ENCODE measurements at regions not wholly inside any gene's neighbourhood (a gene's known extent, or its start where the extent isn't known, plus 50 kb on each side); places are given as distances from the start of the nearest gene placed in this dataset.

GRCh38 chrX:131917588-131917987 is 105.5 kb upstream of the STK26 start:
- H3K27me3 Mint-ChIP-seq = no peaks in the 10 kb centered on the region
- H3K4me1 Mint-ChIP-seq = no peaks in the 10 kb centered on the region
- H3K36me3 Mint-ChIP-seq (ENCODE audit: low read depth) = no peaks in the 10 kb centered on the region
- ChIA-PET POLR2A (no interaction called here), CTCF (no interaction called here)
- H3K4me3 Mint-ChIP-seq = no peak overlapping the region
- no peak overlapping the region for H3K27ac Mint-ChIP-seq
- H3K9me3 Mint-ChIP-seq = peaks cover 2% of the 10 kb centered on the region
- DNase-seq = no peak

- Mint-ChIP-seq H3K27ac (no peak overlapping the region), H3K27me3 (no peaks in the 10 kb centered on the region), H3K4me3 (no peak overlapping the region), H3K9me3 (peaks cover 2% of the 10 kb centered on the region), H3K4me1 (no peaks in the 10 kb centered on the region), H3K36me3 (ENCODE audit: low read depth) (no peaks in the 10 kb centered on the region)
- DNase-seq = no peak
- POLR2A ChIA-PET = no interaction called here
- CTCF ChIA-PET = no interaction called here
These were observed 104.3 kb upstream of the STK26 start for GRCh38 chrX:131918839-131919238.

GRCh38 chrX:131923614-131924250 is 99.4 kb upstream of the STK26 start:
- ChIA-PET CTCF (no interaction called here), POLR2A (no interaction called here)
- H3K36me3 Mint-ChIP-seq (ENCODE audit: low read depth) = no peaks in the 10 kb centered on the region
- H3K27me3 Mint-ChIP-seq = no peaks in the 10 kb centered on the region
- DNase-seq = no peak
- H3K27ac Mint-ChIP-seq = no peak overlapping the region
- H3K4me1 Mint-ChIP-seq = no peaks in the 10 kb centered on the region
- peaks cover 2% of the 10 kb centered on the region for H3K9me3 Mint-ChIP-seq
- no peak overlapping the region for H3K4me3 Mint-ChIP-seq

- no peaks in the 10 kb centered on the region for H3K9me3 Mint-ChIP-seq
- no peaks in the 10 kb centered on the region for H3K36me3 Mint-ChIP-seq (ENCODE audit: low read depth)
- H3K27ac Mint-ChIP-seq = no peak overlapping the region
- DNase-seq = no peak
- H3K4me3 Mint-ChIP-seq = no peak overlapping the region
- ChIA-PET POLR2A (no interaction called here), CTCF (no interaction called here)
- peaks cover 5% of the 10 kb centered on the region for H3K4me1 Mint-ChIP-seq
- H3K27me3 Mint-ChIP-seq = no peaks in the 10 kb centered on the region
These were observed 84.4 kb upstream of the STK26 start for GRCh38 chrX:131938749-131939148.

GRCh38 chrX:131942034-131942433 is 81.1 kb upstream of the STK26 start:
- H3K27me3 Mint-ChIP-seq = no peaks in the 10 kb centered on the region

GRCh38 chrX:131944936-131945902 is 77.9 kb upstream of the STK26 start:
- no peak for DNase-seq
- no peaks in the 10 kb centered on the region for H3K36me3 Mint-ChIP-seq (ENCODE audit: low read depth)
- no peaks in the 10 kb centered on the region for H3K9me3 Mint-ChIP-seq
- no peak overlapping the region for H3K27ac Mint-ChIP-seq
- POLR2A ChIA-PET = no interaction called here
- H3K4me1 Mint-ChIP-seq = peaks cover 3% of the 10 kb centered on the region
- H3K27me3 Mint-ChIP-seq = no peaks in the 10 kb centered on the region
- CTCF ChIA-PET = no interaction called here
- no peak overlapping the region for H3K4me3 Mint-ChIP-seq

More at GRCh38 chrX:131942034-131942433, 81.1 kb upstream of the STK26 start:
- DNase-seq = no peak
- no peaks in the 10 kb centered on the region for H3K36me3 Mint-ChIP-seq (ENCODE audit: low read depth)
- ChIA-PET POLR2A (no interaction called here), CTCF (no interaction called here)
- H3K9me3 Mint-ChIP-seq = no peaks in the 10 kb centered on the region
- H3K4me1 Mint-ChIP-seq = peaks cover 3% of the 10 kb centered on the region
- H3K27ac Mint-ChIP-seq = no peak overlapping the region
- no peak overlapping the region for H3K4me3 Mint-ChIP-seq

GRCh38 chrX:131951166-131951565 is 71.9 kb upstream of the STK26 start:
- Mint-ChIP-seq H3K27me3 (no peaks in the 10 kb centered on the region), H3K4me3 (no peak overlapping the region), H3K27ac (no peak overlapping the region), H3K4me1 (peaks cover 2% of the 10 kb centered on the region), H3K36me3 (ENCODE audit: low read depth) (no peaks in the 10 kb centered on the region), H3K9me3 (no peaks in the 10 kb centered on the region)
- ChIA-PET CTCF (no interaction called here), POLR2A (no interaction called here)
- DNase-seq = no peak

GRCh38 chrX:131955099-131955777 is 67.9 kb upstream of the STK26 start:
- H3K27me3 Mint-ChIP-seq = no peaks in the 10 kb centered on the region
- DNase-seq = no peak
- POLR2A ChIA-PET = no interaction called here

GRCh38 chrX:131958724-131959123 is 64.4 kb upstream of the STK26 start:
- H3K4me3 Mint-ChIP-seq = no peak overlapping the region
- H3K27ac Mint-ChIP-seq = no peak overlapping the region
- DNase-seq = no peak
- no peaks in the 10 kb centered on the region for H3K36me3 Mint-ChIP-seq (ENCODE audit: low read depth)
- CTCF ChIA-PET = no interaction called here
- POLR2A ChIA-PET = no interaction called here
- H3K9me3 Mint-ChIP-seq = no peaks in the 10 kb centered on the region
- peaks cover 2% of the 10 kb centered on the region for H3K4me1 Mint-ChIP-seq
- no peaks in the 10 kb centered on the region for H3K27me3 Mint-ChIP-seq

More at GRCh38 chrX:131955099-131955777, 67.9 kb upstream of the STK26 start:
- Mint-ChIP-seq H3K36me3 (ENCODE audit: low read depth) (no peaks in the 10 kb centered on the region), H3K27ac (no peak overlapping the region), H3K4me3 (no peak overlapping the region), H3K9me3 (no peaks in the 10 kb centered on the region), H3K4me1 (peaks cover 2% of the 10 kb centered on the region)
- CTCF ChIA-PET = no interaction called here

GRCh38 chrX:131970347-131970746 is 52.8 kb upstream of the STK26 start:
- H3K27me3 Mint-ChIP-seq = no peaks in the 10 kb centered on the region
- H3K4me3 Mint-ChIP-seq = no peak overlapping the region
- CTCF ChIA-PET = no interaction called here
- no peaks in the 10 kb centered on the region for H3K9me3 Mint-ChIP-seq
- no peak for DNase-seq
- no peaks in the 10 kb centered on the region for H3K36me3 Mint-ChIP-seq (ENCODE audit: low read depth)
- peaks cover 4% of the 10 kb centered on the region for H3K4me1 Mint-ChIP-seq
- no peak overlapping the region for H3K27ac Mint-ChIP-seq
- POLR2A ChIA-PET = no interaction called here

All from activated CD4-positive, alpha-beta memory T cell treated with anti-CD3 and anti-CD28 coated beads, Interleukin-2, amount 10 ng/mL, durations not matched to agents 7 days and 5 days (primary cell).